ENCODE measurements at regions not wholly inside any gene's neighbourhood (a gene's known extent, or its start where the extent isn't known, plus 50 kb on each side); places are given as distances from the start of the nearest gene placed in this dataset.

- no peak for TF ChIP-seq CTCF (IDR thresholded peaks at IDR 0.05; ENCODE audit: extremely low read depth, low read depth, low read length)
- H2AFZ ChIP-seq (ENCODE audit: low read length): no peak overlapping the region
- H3K4me3 ChIP-seq (ENCODE audit: insufficient read depth, low read length): no peak overlapping the region
- no peak overlapping the region for H3K27ac ChIP-seq (ENCODE audit: low read depth, low read length)
- peak; percentile 54 for DNase-seq (ENCODE audit: insufficient read length, low spot score, missing footprints)
- H3K36me3 ChIP-seq (ENCODE audit: insufficient read depth, low read length): no peaks in the 10 kb centered on the region
- no peaks in the 10 kb centered on the region for H3K79me2 ChIP-seq (ENCODE audit: insufficient read depth, low read length)
- H4K20me1 ChIP-seq (ENCODE audit: insufficient read depth, low read length): no peaks in the 10 kb centered on the region
- no peak overlapping the region for H3K4me2 ChIP-seq (ENCODE audit: insufficient read depth, low read length)
- no peaks in the 10 kb centered on the region for H3K27me3 ChIP-seq (ENCODE audit: insufficient read depth, low read length)
- H3K9me3 ChIP-seq (ENCODE audit: low read depth, low read length): no peaks in the 10 kb centered on the region
- H3K4me1 ChIP-seq (ENCODE audit: insufficient read depth, low read length): no peaks in the 10 kb centered on the region
These were observed 158.0 kb upstream of the PPP1R26 start for GRCh38 chr9:135321580-135321979.

DNA sequence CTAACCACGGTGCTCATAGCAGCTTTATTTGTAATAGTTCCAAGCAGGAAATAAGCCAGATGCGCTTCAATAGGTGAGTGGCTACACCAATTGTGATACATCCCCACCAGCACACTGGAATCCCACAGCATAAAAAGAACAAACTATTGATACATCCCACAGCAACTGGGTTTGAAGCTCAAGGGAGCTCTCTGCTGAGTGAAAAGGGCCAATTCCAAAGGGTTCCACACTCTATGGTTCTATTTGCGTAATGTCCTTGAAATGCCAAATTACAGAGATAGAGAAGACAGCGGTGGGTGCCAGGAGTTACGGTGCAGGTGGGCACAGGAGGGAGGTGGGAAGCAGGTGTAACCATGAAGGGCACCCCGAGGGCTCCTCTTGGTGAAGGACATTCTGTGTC lies 155.3 kb upstream of the PPP1R26 start:
- Histone ChIP-seq H3K27me3 (ENCODE audit: insufficient read depth, low read length) (no peaks in the 10 kb centered on the region), H3K27ac (ENCODE audit: low read depth, low read length) (no peak overlapping the region), H3K4me2 (ENCODE audit: insufficient read depth, low read length) (no peak overlapping the region), H3K36me3 (ENCODE audit: insufficient read depth, low read length) (no peaks in the 10 kb centered on the region), H3K4me3 (ENCODE audit: insufficient read depth, low read length) (no peak overlapping the region), H4K20me1 (ENCODE audit: insufficient read depth, low read length) (no peaks in the 10 kb centered on the region), H3K79me2 (ENCODE audit: insufficient read depth, low read length) (no peaks in the 10 kb centered on the region), H2AFZ (ENCODE audit: low read length) (no peak overlapping the region), H3K4me1 (ENCODE audit: insufficient read depth, low read length) (no peaks in the 10 kb centered on the region), H3K9me3 (ENCODE audit: low read depth, low read length) (no peaks in the 10 kb centered on the region)
- no peak for TF ChIP-seq CTCF (IDR thresholded peaks at IDR 0.05; ENCODE audit: extremely low read depth, low read depth, low read length)
- peak; percentile 6 for DNase-seq (ENCODE audit: insufficient read length, low spot score, missing footprints)

DNA sequence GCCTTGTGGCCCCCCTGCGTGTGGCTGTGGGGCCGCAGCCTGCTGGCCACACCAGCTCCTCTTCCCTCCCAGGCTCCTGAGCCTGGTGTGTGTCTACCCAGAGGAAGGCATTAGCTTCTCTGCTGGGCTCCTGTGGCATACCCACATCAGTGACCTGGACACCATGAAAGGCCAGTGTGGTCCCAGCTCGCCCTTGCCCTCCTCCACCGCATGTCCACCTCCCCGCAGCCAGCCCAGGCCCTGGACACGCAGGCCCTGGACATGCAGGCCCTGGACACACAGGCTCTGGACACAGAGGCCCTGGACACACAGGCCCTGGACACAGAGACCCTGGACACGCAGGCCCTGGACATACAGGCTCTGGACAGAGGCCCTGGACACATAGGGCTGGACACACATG lies 153.4 kb upstream of the PPP1R26 start:
- H3K4me1 ChIP-seq (ENCODE audit: insufficient read depth, low read length): no peaks in the 10 kb centered on the region
- TF ChIP-seq CTCF (IDR thresholded peaks at IDR 0.05; ENCODE audit: extremely low read depth, low read depth, low read length): no peak
- no peak overlapping the region for H3K27ac ChIP-seq (ENCODE audit: low read depth, low read length)
- no peaks in the 10 kb centered on the region for H3K79me2 ChIP-seq (ENCODE audit: insufficient read depth, low read length)
- H3K36me3 ChIP-seq (ENCODE audit: insufficient read depth, low read length): no peaks in the 10 kb centered on the region
- no peaks in the 10 kb centered on the region for H3K9me3 ChIP-seq (ENCODE audit: low read depth, low read length)
- H3K4me2 ChIP-seq (ENCODE audit: insufficient read depth, low read length): no peak overlapping the region
- no peak overlapping the region for H2AFZ ChIP-seq (ENCODE audit: low read length)
- no peak overlapping the region for H3K4me3 ChIP-seq (ENCODE audit: insufficient read depth, low read length)
- H4K20me1 ChIP-seq (ENCODE audit: insufficient read depth, low read length): no peaks in the 10 kb centered on the region
- no peaks in the 10 kb centered on the region for H3K27me3 ChIP-seq (ENCODE audit: insufficient read depth, low read length)
- DNase-seq (ENCODE audit: insufficient read length, low spot score, missing footprints): peak; percentile 31

DNA sequence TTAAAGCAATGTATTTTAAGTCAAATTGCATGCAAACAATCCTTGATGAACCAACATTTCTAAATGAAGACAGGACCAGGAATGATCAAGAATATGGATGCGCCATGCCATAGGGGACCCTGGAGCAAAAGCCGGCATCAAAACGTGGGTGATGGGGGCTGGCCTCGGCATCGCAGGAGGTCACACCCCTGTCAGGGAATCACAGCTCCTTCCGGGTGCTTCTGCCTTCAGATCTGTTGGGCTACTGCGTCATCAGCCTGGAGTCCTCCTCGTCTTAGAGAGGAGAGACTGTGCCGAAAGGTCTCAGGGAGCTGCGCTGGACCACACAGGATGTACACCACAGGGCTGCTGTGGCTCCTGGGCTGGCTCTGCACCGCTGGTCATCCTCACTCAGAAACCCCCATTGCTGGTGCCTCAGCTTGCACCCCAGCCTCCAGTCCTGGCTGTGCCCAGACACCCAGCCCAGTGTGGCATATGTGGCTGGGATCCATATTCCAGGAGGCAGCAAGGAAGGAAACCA lies 152.9 kb upstream of the PPP1R26 start:
- Histone ChIP-seq H3K27ac (ENCODE audit: low read depth, low read length) (no peak overlapping the region), H3K9me3 (ENCODE audit: low read depth, low read length) (no peaks in the 10 kb centered on the region), H3K4me3 (ENCODE audit: insufficient read depth, low read length) (no peak overlapping the region), H3K36me3 (ENCODE audit: insufficient read depth, low read length) (no peaks in the 10 kb centered on the region), H3K4me1 (ENCODE audit: insufficient read depth, low read length) (no peaks in the 10 kb centered on the region), H3K4me2 (ENCODE audit: insufficient read depth, low read length) (no peak overlapping the region), H4K20me1 (ENCODE audit: insufficient read depth, low read length) (no peaks in the 10 kb centered on the region), H3K27me3 (ENCODE audit: insufficient read depth, low read length) (no peaks in the 10 kb centered on the region), H3K79me2 (ENCODE audit: insufficient read depth, low read length) (no peaks in the 10 kb centered on the region), H2AFZ (ENCODE audit: low read length) (no peak overlapping the region)
- no peak for TF ChIP-seq CTCF (IDR thresholded peaks at IDR 0.05; ENCODE audit: extremely low read depth, low read depth, low read length)
- peak; percentile 81 for DNase-seq (ENCODE audit: insufficient read length, low spot score, missing footprints)
